Calu3 (cell line): ENCODE measurements at regions not wholly inside any gene's neighbourhood (a gene's known extent, or its start where the extent isn't known, plus 50 kb on each side); places are given as distances from the start of the nearest gene placed in this dataset.

ENCODE experiments used
- BruUV-seq: library from RNA; stranded (reverse); fragments of 400-500 nt; replicated peaks from 2 replicates; lab custom pipeline; 2021; lab: Mats Ljungman, UMichigan
- CTCF ChIA-PET: fragments of 300-600 bp; sonication (Branson Sonifier 250); formaldehyde crosslinking; loops from one replicate; lab custom pipeline; 2022; ENCODE audit warnings: antibody characterized with exemption; lab: Charles Lee
- DNase-seq: peaks from one replicate; pipeline ENCODE4 v3.0.0; 2022
- H3K27ac Mint-ChIP-seq: one replicate; pipeline ENCODE4 v1.8.0; 2022; ENCODE audit warnings: mixed read lengths; ENCODE audit not compliant: unreplicated experiment
- H3K27me3 Mint-ChIP-seq: one replicate; pipeline ENCODE4 v1.8.0; 2022; ENCODE audit warnings: mixed read lengths; ENCODE audit not compliant: unreplicated experiment
- H3K36me3 Mint-ChIP-seq: one replicate; pipeline ENCODE4 v1.8.0; 2022; ENCODE audit warnings: mild to moderate bottlenecking, moderate library complexity, mixed read lengths; ENCODE audit not compliant: insufficient read depth, unreplicated experiment
- H3K4me1 Mint-ChIP-seq: one replicate; pipeline ENCODE4 v1.8.0; 2022; ENCODE audit warnings: mild to moderate bottlenecking, low read depth, mixed read lengths; ENCODE audit not compliant: unreplicated experiment
- H3K4me3 Mint-ChIP-seq: one replicate; pipeline ENCODE4 v1.8.0; 2022; ENCODE audit warnings: mild to moderate bottlenecking, low read depth, moderate library complexity, mixed read lengths; ENCODE audit not compliant: unreplicated experiment
- H3K9me3 Mint-ChIP-seq: one replicate; pipeline ENCODE4 v1.8.0; 2022; ENCODE audit warnings: low read depth, mixed read lengths; ENCODE audit not compliant: unreplicated experiment
- intact Hi-C: fragments of 100-400 bp; cut with micrococcal nuclease; formaldehyde crosslinking; loops from one replicate; pipeline ENCODE4 v1.10.0; 2022; ENCODE audit not compliant: unreplicated experiment
- TF ChIP-seq, protein P1 (sequence below): fragments of 200-600 bp; IDR thresholded peaks from one replicate; pipeline ENCODE4 v1.8.0; 2022; ENCODE audit warnings: antibody characterized with exemption; ENCODE audit not compliant: unreplicated experiment

DNA sequence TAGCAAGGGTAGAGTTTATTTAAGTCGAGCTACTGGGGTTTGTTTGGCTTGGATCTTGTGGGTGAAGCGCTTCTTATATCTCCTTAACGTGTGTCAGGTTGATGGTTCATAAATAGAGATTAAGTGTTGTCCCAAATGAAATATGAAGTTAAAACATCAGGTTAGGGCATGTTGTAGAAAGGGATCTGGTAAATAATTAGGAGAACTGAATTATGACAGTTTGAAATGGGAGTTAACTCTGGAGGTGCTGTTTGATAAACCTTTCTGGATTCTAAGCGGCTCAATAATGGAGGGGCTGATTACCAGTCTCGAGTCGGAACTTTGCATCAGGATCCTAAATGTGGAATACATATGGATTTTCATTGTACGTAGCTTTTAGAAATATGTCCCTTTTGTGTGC lies 717.0 kb upstream of the WWC1 start:
- Mint-ChIP-seq H3K36me3 (no peaks in the 10 kb centered on the region), H3K4me1 (peaks cover 35% of the 10 kb centered on the region), H3K9me3 (no peaks in the 10 kb centered on the region), H3K27me3 (peaks cover 97% of the 10 kb centered on the region), H3K27ac (no peak overlapping the region), H3K4me3 (no peak overlapping the region)
- CTCF ChIA-PET = no interaction called here
- intact Hi-C loops = no loop called here
- TF ChIP-seq, protein P1, sequence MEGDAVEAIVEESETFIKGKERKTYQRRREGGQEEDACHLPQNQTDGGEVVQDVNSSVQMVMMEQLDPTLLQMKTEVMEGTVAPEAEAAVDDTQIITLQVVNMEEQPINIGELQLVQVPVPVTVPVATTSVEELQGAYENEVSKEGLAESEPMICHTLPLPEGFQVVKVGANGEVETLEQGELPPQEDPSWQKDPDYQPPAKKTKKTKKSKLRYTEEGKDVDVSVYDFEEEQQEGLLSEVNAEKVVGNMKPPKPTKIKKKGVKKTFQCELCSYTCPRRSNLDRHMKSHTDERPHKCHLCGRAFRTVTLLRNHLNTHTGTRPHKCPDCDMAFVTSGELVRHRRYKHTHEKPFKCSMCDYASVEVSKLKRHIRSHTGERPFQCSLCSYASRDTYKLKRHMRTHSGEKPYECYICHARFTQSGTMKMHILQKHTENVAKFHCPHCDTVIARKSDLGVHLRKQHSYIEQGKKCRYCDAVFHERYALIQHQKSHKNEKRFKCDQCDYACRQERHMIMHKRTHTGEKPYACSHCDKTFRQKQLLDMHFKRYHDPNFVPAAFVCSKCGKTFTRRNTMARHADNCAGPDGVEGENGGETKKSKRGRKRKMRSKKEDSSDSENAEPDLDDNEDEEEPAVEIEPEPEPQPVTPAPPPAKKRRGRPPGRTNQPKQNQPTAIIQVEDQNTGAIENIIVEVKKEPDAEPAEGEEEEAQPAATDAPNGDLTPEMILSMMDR = no peak
- no TSS peak for BruUV-seq
- DNase-seq = no peak

DNA sequence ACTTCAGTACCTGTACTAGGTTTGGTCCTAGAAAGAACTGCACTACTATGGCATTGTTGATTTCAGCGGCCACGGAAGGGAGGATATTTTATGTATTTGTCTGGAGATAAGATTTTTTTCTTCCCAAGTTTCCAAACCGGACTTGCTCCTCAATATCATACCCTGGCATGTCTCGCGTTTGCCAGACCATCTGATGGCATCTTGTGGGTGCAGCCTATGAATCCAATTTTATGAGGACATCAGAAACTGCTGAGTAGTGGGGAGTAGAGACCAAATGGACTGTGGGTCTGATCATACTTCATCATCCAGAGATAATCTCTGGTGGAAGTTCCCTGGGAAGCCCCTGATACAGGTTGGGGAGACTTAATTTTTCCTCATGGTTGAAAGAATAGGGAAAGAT lies 716.1 kb upstream of the WWC1 start:
- CTCF ChIA-PET = interaction anchor here (1.1 to 1.8 kb wide), 2 partner anchors 12 to 472 kb away, joined by 4 to 5 read pairs; no protein-coding TSS in a partner anchor
- no peak overlapping the region for H3K27ac Mint-ChIP-seq
- no peaks in the 10 kb centered on the region for H3K9me3 Mint-ChIP-seq
- H3K27me3 Mint-ChIP-seq = peaks cover 97% of the 10 kb centered on the region
- BruUV-seq = no TSS peak
- TF ChIP-seq, protein P1 = no peak
- no peak overlapping the region for H3K4me3 Mint-ChIP-seq
- no peaks in the 10 kb centered on the region for H3K36me3 Mint-ChIP-seq
- no peak for DNase-seq
- intact Hi-C loops = no loop called here
- peaks cover 29% of the 10 kb centered on the region for H3K4me1 Mint-ChIP-seq

DNA sequence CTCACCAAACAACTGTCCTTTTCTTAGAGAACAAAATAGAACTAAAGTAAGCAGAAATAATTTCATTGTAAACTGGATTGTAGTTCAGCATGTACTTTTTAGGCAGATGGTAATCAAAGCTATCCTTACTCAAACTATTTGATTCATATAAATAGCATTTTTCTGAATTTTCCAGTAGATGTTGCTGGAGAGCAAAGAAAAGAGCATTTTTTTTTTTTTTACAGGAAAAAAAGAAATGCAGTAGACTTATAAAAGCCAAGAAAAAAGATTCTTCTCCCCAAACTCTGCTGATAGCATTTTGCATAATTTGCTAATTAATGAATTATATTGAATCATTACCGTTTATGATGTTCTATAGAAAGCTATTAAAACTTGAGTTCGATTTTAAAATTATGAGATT lies 715.3 kb upstream of the WWC1 start:
- Mint-ChIP-seq H3K27ac (no peak overlapping the region), H3K27me3 (peaks cover 92% of the 10 kb centered on the region), H3K4me1 (peaks cover 23% of the 10 kb centered on the region), H3K9me3 (no peaks in the 10 kb centered on the region), H3K36me3 (no peaks in the 10 kb centered on the region), H3K4me3 (no peak overlapping the region)
- DNase-seq = no peak
- no TSS peak for BruUV-seq
- intact Hi-C loops = no loop called here
- CTCF ChIA-PET = interaction anchor here (0.7 to 1.8 kb wide), 3 partner anchors 11 to 471 kb away, joined by 4 to 5 read pairs (median 4); no protein-coding TSS in a partner anchor
- TF ChIP-seq, protein P1 = no peak

DNA sequence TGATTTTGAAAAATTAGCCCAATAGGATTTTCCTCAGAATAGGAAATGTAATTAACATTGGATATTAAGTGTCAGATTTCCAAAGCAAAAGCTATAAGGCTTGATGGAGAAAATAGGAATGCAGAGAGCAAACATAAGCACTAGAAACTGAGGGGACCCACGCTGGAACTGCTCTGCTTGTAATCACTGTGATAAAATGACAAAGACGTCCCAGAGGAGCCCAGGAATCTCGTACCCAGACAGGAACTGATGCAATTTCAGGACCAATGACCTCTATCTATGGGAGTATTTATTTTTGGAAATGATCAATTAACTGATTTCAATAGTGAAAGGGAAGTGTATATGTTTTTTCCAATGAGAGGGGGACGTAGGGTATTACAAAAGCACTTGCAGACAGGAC lies 714.5 kb upstream of the WWC1 start:
- intact Hi-C loops = no loop called here
- CTCF ChIA-PET = interaction anchor here (0.5 to 1.8 kb wide), 2 partner anchors 255 to 471 kb away, joined by 4 to 5 read pairs; no protein-coding TSS in a partner anchor
- peaks cover 23% of the 10 kb centered on the region for H3K4me1 Mint-ChIP-seq
- DNase-seq = no peak
- H3K36me3 Mint-ChIP-seq = no peaks in the 10 kb centered on the region
- peak overlapping the region; percentile 29 for H3K4me3 Mint-ChIP-seq
- H3K9me3 Mint-ChIP-seq = no peaks in the 10 kb centered on the region
- TF ChIP-seq, protein P1 = no peak
- peaks cover 85% of the 10 kb centered on the region for H3K27me3 Mint-ChIP-seq
- no TSS peak for BruUV-seq
- no peak overlapping the region for H3K27ac Mint-ChIP-seq
